Panc1 (cell line): ENCODE measurements at regions not wholly inside any gene's neighbourhood (a gene's known extent, or its start where the extent isn't known, plus 50 kb on each side); places are given as distances from the start of the nearest gene placed in this dataset.

Experiments used
- ATAC-seq: fragments of 200-7000 bp; cut with Tn5 transposase; 2 replicates; pipeline ENCODE4 v1.9.1; 2020; ENCODE audit warnings: mild to moderate bottlenecking, moderate library complexity
- BruUV-seq: library from RNA; stranded (reverse); fragments of 400-500 nt; replicated peaks from 2 replicates; lab custom pipeline; 2021; lab: Mats Ljungman, UMichigan
- CTCF ChIA-PET: fragments of 300-600 bp; sonication (Branson Sonifier 250); formaldehyde crosslinking; loops from one replicate; lab custom pipeline; 2022; ENCODE audit warnings: antibody characterized with exemption; lab: Charles Lee
- POLR2A ChIA-PET: fragments of 300-600 bp; sonication (Branson Sonifier 250); formaldehyde crosslinking; loops from one replicate; lab custom pipeline; 2022; ENCODE audit warnings: antibody characterized with exemption; lab: Charles Lee
- DNase-seq: peaks from one replicate; pipeline ENCODE4 v3.0.0-alpha.2; 2010; ENCODE audit warnings: low read depth, low spot score
- H3K27ac ChIP-seq: 2 replicates; pipeline ENCODE4 v1.5.1; 2011; ENCODE audit warnings: mild to moderate bottlenecking, low read length, inconsistent platforms
- H3K27me3 ChIP-seq: fragments of 200-500 bp; sonication (Bioruptor generic); 2 replicates; pipeline ENCODE4 v1.6.0; 2014; ENCODE audit warnings: low read length, inconsistent platforms; ENCODE audit not compliant: control insufficient read depth, insufficient read depth
- H3K36me3 ChIP-seq: fragments of 200-500 bp; sonication (Bioruptor generic); 2 replicates; pipeline ENCODE4 v1.5.1; 2014; ENCODE audit warnings: inconsistent platforms, mild to moderate bottlenecking, low read length, moderate library complexity; ENCODE audit not compliant: control insufficient read depth, insufficient read depth
- H3K4me1 ChIP-seq: 2 replicates; pipeline ENCODE4 v1.5.1; 2011; ENCODE audit warnings: inconsistent platforms, mild to moderate bottlenecking, low read length, moderate library complexity; ENCODE audit not compliant: control insufficient read depth, insufficient read depth
- H3K4me3 ChIP-seq, 2 experiments: 2 replicates each; pipeline ENCODE4 v1.5.1; 2011 to 2012; ENCODE audit warnings: low read depth in 2 of 2, low read length in 2 of 2, mild to moderate bottlenecking in 2 of 2, inconsistent platforms in 1 of 2, moderate library complexity in 1 of 2
- H3K9me3 ChIP-seq: fragments of 200-500 bp; sonication (Bioruptor generic); 2 replicates; pipeline ENCODE4 v1.5.1; 2014; ENCODE audit warnings: low read depth, mild to moderate bottlenecking, inconsistent platforms, low read length, moderate library complexity; ENCODE audit not compliant: control insufficient read depth, insufficient read depth
- POLR2AphosphoS5 ChIP-seq: IDR thresholded peaks from 2 replicates; pipeline ENCODE4 v1.6.1; 2012; ENCODE audit warnings: mild to moderate bottlenecking, low read depth, low read length, moderate library complexity
- REST ChIP-seq, 2 experiments: IDR thresholded peaks; 2 replicates each; pipeline ENCODE4 v1.6.1; 2011 to 2012; ENCODE audit warnings: low read depth in 2 of 2, control low read depth in 1 of 2, low read length in 1 of 2, mild to moderate bottlenecking in 1 of 2, moderate library complexity in 1 of 2; ENCODE audit not compliant: insufficient read depth in 1 of 2
- SIN3A ChIP-seq: IDR thresholded peaks from 2 replicates; pipeline ENCODE4 v1.6.1; 2012; ENCODE audit warnings: low read depth, mild to moderate bottlenecking, low read length, moderate library complexity, borderline replicate concordance; ENCODE audit not compliant: insufficient read depth
- TCF7L2 ChIP-seq: IDR thresholded peaks from 2 replicates; pipeline ENCODE4 v1.6.1; 2011; ENCODE audit warnings: mild to moderate bottlenecking, low read depth, low read length, inconsistent platforms
- in situ Hi-C: cut with HindIII; loops from 2 replicates; pipeline ENCODE4 v1.10.0; 2016; ENCODE audit warnings: low sequenced_read_pairs, low pct_unique_long_range_greater_than_20kb
- intact Hi-C: fragments of 100-400 bp; cut with micrococcal nuclease; formaldehyde crosslinking; loops from one replicate; pipeline ENCODE4 v1.10.0; 2022; ENCODE audit not compliant: unreplicated experiment
- TF ChIP-seq, protein P1 (sequence below): fragments of 450-650 bp; IDR thresholded peaks from 2 replicates; pipeline ENCODE4 v1.5.1; 2017; ENCODE audit warnings: mild to moderate bottlenecking

DNA sequence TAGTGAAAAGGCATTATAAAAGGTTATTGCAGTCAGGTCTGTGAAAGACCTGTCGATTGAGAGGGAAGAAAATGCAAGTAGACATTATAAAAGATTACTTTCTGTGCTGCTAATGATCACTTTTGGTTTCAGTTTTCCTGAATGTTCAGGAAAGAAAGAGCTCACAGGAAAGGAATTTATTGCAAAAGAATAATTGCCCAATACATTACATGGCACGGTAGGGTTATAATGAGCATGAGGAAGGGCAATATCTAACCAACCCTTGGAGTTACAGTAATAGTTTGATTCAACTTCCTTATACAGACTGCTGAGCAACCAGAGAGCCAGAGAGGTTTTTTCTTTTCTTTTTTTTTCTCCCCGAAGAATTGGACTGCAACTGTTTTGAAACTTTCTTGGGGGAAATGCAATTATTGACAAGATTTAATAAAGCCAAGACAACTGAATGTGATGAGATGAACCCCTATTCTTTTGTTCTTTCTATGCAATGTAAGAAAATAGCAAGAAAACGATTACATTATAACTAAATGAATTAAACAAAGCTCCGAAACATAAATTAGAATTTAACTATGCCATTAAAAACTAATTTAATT is 247.0 kb downstream of the C4orf33 start:
- TF ChIP-seq REST (IDR thresholded peaks at IDR 0.05; ENCODE audit: insufficient read depth in 1 of 2, low read depth in 2 of 2, low read length in 1 of 2) (no peak), TCF7L2 (no peak), POLR2AphosphoS5 (no peak), SIN3A (no peak)
- TF ChIP-seq, protein P1, sequence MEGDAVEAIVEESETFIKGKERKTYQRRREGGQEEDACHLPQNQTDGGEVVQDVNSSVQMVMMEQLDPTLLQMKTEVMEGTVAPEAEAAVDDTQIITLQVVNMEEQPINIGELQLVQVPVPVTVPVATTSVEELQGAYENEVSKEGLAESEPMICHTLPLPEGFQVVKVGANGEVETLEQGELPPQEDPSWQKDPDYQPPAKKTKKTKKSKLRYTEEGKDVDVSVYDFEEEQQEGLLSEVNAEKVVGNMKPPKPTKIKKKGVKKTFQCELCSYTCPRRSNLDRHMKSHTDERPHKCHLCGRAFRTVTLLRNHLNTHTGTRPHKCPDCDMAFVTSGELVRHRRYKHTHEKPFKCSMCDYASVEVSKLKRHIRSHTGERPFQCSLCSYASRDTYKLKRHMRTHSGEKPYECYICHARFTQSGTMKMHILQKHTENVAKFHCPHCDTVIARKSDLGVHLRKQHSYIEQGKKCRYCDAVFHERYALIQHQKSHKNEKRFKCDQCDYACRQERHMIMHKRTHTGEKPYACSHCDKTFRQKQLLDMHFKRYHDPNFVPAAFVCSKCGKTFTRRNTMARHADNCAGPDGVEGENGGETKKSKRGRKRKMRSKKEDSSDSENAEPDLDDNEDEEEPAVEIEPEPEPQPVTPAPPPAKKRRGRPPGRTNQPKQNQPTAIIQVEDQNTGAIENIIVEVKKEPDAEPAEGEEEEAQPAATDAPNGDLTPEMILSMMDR, result no peak
- DNase-seq, result no peak
- in situ Hi-C loops, result no loop called here
- no TSS peak for BruUV-seq
- Histone ChIP-seq H3K27me3 (no peaks in the 10 kb centered on the region), H3K36me3 (no peaks in the 10 kb centered on the region), H3K4me3 (no peak overlapping the region), H3K4me1 (no peaks in the 10 kb centered on the region), H3K27ac (no peak overlapping the region), H3K9me3 (no peaks in the 10 kb centered on the region)
- no peak for ATAC-seq
- CTCF ChIA-PET, result no interaction called here
- intact Hi-C loops, result no loop called here
- POLR2A ChIA-PET, result no interaction called here

- Histone ChIP-seq H3K27ac (no peak overlapping the region), H3K27me3 (no peaks in the 10 kb centered on the region), H3K4me1 (no peaks in the 10 kb centered on the region), H3K4me3 (no peak overlapping the region), H3K9me3 (no peaks in the 10 kb centered on the region), H3K36me3 (no peaks in the 10 kb centered on the region)
- no TSS peak for BruUV-seq
- in situ Hi-C loops (no loop called here), intact Hi-C loops (no loop called here)
- peak; percentile 15 for DNase-seq
- ChIA-PET CTCF (interaction anchor here (0.7 kb wide), 1 partner anchor 175 kb away, joined by 3 read pairs; no protein-coding TSS in a partner anchor), POLR2A (no interaction called here)
- no peak for TF ChIP-seq SIN3A
- TF ChIP-seq TCF7L2, result no peak
- TF ChIP-seq POLR2AphosphoS5, result no peak
- TF ChIP-seq, protein P1, result peak; percentile 71
- TF ChIP-seq REST (IDR thresholded peaks at IDR 0.05; ENCODE audit: insufficient read depth in 1 of 2, low read depth in 2 of 2, low read length in 1 of 2), result no peak
- peak; percentile 69; the same call in 1 of the 2 replicates for ATAC-seq
These were observed 248.1 kb downstream of the C4orf33 start for GRCh38 chr4:129344058-129344457.
